ENCODE measurements at regions not wholly inside any gene's neighbourhood (a gene's known extent, or its start where the extent isn't known, plus 50 kb on each side); places are given as distances from the start of the nearest gene placed in this dataset.
"Not testable (repeated sequence)": the region's sequence is repeated elsewhere in the genome, so short reads cannot be mapped to it uniquely, and the experiment has no call there.

GRCh38 chr3:154819491-154819890, 260.6 kb upstream of the MME start:
- Histone ChIP-seq H3K27ac (no peak overlapping the region), H3K4me3 (no peak overlapping the region), H3K9me3 (peaks cover 0 to 22% (median 20%) of the 10 kb centered on the region in 8 donors), H3K4me1 (no peaks in the 10 kb centered on the region), H3K36me3 (no peaks in the 10 kb centered on the region), H3K27me3 (replicated peaks in 1 of 7) (no peaks in the 10 kb centered on the region)
- intact Hi-C loops (cut with DNase I; ENCODE audit: low total_unique reads): no loop called here
- 84 to 93% (median 86%) methylated on average over 3 of the region's 3 CpGs for WGBS, 5 donors
- TF ChIP-seq CTCF (IDR thresholded peaks at IDR 0.05 in 8 of 11, conservative IDR thresholded peaks at IDR 0.05 in 3 of 11) (no peak), POLR2AphosphoS5 (IDR thresholded peaks at IDR 0.05) (no peak), POLR2A (IDR thresholded peaks at IDR 0.05) (no peak)
- no peak for DNase-seq

- H3K9me3 ChIP-seq: peaks cover 0 to 22% (median 19%) of the 10 kb centered on the region in 8 donors
- no peak overlapping the region for H3K4me3 ChIP-seq
- H3K4me1 ChIP-seq: no peaks in the 10 kb centered on the region
- intact Hi-C loops (cut with DNase I; ENCODE audit: low total_unique reads): no loop called here
- no peak for DNase-seq
- WGBS, 5 donors: 49 to 67% (median 55%) methylated on average over 2 of the region's 2 CpGs
- no peak for TF ChIP-seq POLR2AphosphoS5 (IDR thresholded peaks at IDR 0.05)
- no peaks in the 10 kb centered on the region for H3K36me3 ChIP-seq
- H3K27ac ChIP-seq: no peak overlapping the region
- H3K27me3 ChIP-seq (replicated peaks in 1 of 7): no peaks in the 10 kb centered on the region
These were observed 261.4 kb upstream of the MME start for GRCh38 chr3:154818676-154819255.

GRCh38 chr3:154810017-154810416, 270.1 kb upstream of the MME start:
- H3K4me3 ChIP-seq; H3K36me3 ChIP-seq; DNase-seq; intact Hi-C loops (cut with DNase I; ENCODE audit: low total_unique reads); H3K27me3 ChIP-seq (replicated peaks in 1 of 7); H3K4me1 ChIP-seq; H3K27ac ChIP-seq: not testable (repeated sequence)
- peaks cover 0 to 17% (median 7%) of the 10 kb centered on the region in 8 donors for H3K9me3 ChIP-seq
- 84 to 91% (median 88%) methylated on average over 5 of the region's 5 CpGs for WGBS, 5 donors

GRCh38 chr3:154801729-154802128, 278.4 kb upstream of the MME start:
- H3K4me1 ChIP-seq: peaks cover 0 to 3% (median 0%) of the 10 kb centered on the region in 6 donors
- no peak for DNase-seq
- TF ChIP-seq POLR2AphosphoS5 (IDR thresholded peaks at IDR 0.05): no peak
- no peak for TF ChIP-seq CTCF (IDR thresholded peaks at IDR 0.05 in 8 of 11, conservative IDR thresholded peaks at IDR 0.05 in 3 of 11)
- no peak for TF ChIP-seq POLR2A (IDR thresholded peaks at IDR 0.05)

GRCh38 chr3:154799800-154800199, 280.3 kb upstream of the MME start:
- no peak overlapping the region for H3K4me3 ChIP-seq
- no peaks in the 10 kb centered on the region for H3K27me3 ChIP-seq (replicated peaks in 1 of 7)
- 43 to 62% (median 48%) methylated on average over 2 of the region's 2 CpGs for WGBS, 5 donors
- DNase-seq: no peak
- intact Hi-C loops (cut with DNase I; ENCODE audit: low total_unique reads): no loop called here
- H3K9me3 ChIP-seq: peaks cover 0 to 36% (median 29%) of the 10 kb centered on the region in 8 donors
- TF ChIP-seq POLR2AphosphoS5 (IDR thresholded peaks at IDR 0.05) (no peak), CTCF (IDR thresholded peaks at IDR 0.05 in 8 of 11, conservative IDR thresholded peaks at IDR 0.05 in 3 of 11) (no peak), POLR2A (IDR thresholded peaks at IDR 0.05) (no peak)
- H3K36me3 ChIP-seq: no peaks in the 10 kb centered on the region
- peak overlapping the region in 1 of 8 donors; percentile 1 for H3K27ac ChIP-seq
- peaks cover 0 to 14% (median 0%) of the 10 kb centered on the region in 6 donors for H3K4me1 ChIP-seq

More at GRCh38 chr3:154801729-154802128, 278.4 kb upstream of the MME start:
- Histone ChIP-seq H3K27ac (no peak overlapping the region), H3K4me3 (no peak overlapping the region), H3K27me3 (replicated peaks in 1 of 7) (no peaks in the 10 kb centered on the region), H3K9me3 (peaks cover 0 to 55% (median 39%) of the 10 kb centered on the region in 8 donors), H3K36me3 (no peaks in the 10 kb centered on the region)
- intact Hi-C loops (cut with DNase I; ENCODE audit: low total_unique reads): no loop called here

All from spleen (tissue), 11 donors.